HG03432 (cell line): ENCODE measurements at regions not wholly inside any gene's neighbourhood (a gene's known extent, or its start where the extent isn't known, plus 50 kb on each side); places are given as distances from the start of the nearest gene placed in this dataset.

Experiments used
- ATAC-seq: cut with Tn5 transposase; IDR thresholded peaks from one replicate; pipeline ENCODE4 v1.9.1; 2021; ENCODE audit warnings: mild to moderate bottlenecking, moderate library complexity; ENCODE audit not compliant: unreplicated experiment

DNA sequence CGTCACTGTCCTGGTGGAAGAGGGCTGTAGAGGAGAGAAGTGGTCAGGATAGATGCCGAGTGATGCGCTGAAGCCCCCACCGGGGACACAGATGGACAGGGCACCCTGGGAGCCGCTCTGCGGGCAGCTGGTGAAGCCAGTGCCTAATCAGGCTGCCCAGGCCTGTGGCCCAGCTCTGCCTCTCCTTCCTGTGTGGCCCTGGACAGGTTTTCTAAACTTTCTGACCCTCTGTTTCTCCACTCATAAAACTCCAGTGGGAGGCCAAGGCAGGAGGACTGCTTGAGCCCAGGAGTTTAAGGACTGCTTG, 86.1 kb downstream of the C5orf15 start:
- no peak for ATAC-seq

DNA sequence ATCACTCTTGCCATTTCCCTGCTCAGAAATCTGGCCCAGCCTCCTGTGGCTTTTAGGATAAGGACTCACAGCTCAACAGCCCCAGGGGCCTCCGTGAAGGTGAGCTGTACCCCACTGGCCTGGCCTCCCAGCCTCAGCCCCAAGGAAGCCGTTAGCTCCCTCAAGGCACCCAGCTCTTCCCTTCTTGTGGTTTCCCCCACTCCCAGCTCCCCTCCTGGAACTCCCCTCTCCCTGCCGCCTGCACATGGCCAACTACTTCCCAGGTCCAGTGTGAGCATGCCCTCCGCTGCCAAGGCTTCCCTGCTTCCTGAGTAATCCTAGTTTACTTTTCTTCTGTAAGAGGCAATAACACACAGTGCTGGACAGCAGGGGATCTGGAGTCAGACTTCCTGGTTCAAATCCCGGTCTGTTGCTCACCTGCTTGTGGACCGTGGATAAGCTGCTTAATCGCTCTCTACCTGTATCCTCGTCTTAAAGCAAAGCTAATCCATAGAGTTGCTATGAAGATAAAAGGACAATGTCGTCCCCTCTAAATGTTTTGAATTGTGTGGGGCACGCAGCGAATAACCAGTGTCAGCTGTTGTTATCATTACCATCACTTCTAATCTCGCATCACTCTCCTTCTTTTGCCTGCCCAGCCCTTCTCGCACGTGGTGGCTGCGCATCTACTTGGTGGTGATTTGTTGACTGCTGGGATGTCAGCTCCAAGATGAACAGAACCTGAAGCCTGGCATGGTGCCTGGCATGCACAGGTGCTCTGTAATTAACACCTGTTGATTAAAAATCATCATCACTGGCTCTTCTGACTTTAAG, 86.6 kb downstream of the C5orf15 start:
- ATAC-seq, result no peak

DNA sequence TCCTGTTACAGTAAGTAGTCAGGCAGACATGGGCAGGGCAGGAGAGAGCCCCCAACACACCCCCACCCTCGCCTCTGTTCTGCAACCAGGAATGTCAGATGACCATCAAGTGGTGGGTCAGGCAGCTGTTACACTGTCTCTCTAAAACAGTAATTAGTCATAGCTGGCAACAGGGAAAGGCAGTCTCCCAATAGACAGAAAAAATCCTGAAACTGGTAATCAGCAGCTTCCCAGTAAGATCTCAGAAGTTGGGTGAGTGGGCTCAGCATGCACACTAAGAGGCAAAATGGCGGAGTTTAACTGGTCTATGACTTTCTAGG, 90.2 kb downstream of the C5orf15 start:
- no peak for ATAC-seq

DNA sequence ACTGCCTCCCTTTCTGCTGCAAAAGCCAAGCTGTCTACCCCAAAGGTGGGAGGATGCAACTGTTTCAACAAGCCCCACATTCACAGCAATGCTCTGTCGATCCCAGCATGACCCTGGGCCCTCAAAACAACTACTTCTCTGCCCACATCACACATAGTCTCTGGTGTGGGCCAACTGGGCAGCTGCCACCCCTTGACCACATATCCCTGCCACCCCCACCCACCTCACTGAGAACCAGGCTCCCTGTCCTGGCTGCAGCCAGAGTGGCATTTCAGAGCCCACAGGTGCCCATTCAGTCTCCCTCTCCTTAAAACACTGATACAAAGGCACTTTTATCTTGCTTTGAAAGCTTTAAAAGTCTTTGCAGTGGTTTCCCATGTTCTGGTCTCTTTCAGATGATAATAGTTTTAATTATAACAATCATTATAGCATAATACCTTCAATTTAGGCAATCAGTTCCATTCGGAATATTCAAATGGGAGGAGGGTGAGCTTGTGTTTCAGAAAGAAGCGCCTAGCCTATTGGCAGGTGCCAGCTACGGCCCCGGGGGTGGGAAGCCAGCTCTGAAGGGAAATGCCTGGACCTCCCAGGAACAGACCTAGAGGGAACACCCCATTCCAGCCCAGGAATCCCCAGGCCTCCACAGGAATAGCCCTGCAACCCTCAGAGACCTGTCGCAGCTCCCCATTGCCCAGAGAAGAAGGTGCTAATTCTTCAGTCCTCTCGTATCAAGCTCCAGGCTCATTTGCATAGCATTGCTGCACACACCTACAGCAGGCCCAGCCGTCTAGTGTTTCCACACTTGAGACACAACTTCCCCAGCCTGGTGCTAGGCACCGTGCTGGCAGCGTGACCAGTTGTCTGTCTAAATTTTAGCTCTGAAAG, 90.8 kb downstream of the C5orf15 start:
- no peak for ATAC-seq

DNA sequence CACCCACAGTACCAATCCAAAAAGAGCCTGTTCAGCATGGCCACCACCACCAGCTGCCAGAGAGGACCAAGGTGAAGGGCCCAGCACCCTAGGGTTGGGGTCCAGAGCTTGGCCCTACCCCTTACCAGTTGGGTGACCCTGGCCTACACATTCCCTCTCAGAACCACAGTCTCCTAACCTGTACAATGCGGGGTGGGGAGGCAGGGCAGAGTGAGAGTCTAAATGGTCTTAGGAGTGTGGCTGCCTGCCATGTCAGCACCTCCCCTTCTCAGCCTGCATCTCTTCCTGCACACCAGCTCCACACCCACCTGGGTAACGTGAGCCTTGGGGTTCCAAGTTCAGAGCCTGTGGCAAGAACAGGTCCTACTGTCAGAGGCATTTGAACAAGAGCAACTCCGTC, 92.2 kb downstream of the C5orf15 start:
- no peak for ATAC-seq

DNA sequence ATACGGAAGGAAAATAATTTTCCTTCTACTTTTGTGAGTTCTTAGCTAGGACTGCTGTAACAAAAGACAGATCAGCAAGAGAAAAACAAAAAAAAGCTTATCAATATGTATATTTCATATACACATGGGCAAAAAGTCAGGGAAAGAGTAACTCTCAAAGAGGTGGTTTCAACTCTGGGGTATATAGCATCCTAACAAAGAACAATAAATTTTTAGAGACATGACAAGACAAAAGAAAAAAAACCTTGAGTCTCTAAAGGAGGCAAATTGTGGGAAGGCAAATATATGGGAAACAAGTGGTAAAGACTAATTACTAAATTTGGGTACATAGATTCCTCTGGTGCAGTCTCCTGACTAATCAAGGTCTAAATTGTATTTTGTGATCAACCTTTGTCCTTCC, 93.2 kb downstream of the C5orf15 start:
- ATAC-seq, result no peak

DNA sequence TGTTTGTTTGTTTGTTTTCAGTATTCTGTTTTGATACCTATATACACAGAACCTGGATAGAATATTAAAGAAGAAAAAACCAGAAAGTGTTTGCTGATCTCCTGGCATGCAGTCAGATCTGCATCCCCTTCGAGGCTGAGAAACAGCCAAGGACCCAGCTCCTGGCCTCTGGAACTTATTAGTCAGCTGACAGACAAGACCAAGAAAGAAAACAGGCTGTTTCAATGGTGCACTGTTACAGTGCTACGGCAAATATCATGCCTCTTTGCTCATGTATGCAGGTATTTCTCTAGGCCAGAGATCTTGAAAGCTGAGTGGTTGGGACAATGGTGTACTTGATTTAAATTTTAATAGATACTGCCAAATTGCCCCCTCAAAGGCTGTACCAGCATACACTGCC, 95.0 kb downstream of the C5orf15 start:
- ATAC-seq, result no peak

DNA sequence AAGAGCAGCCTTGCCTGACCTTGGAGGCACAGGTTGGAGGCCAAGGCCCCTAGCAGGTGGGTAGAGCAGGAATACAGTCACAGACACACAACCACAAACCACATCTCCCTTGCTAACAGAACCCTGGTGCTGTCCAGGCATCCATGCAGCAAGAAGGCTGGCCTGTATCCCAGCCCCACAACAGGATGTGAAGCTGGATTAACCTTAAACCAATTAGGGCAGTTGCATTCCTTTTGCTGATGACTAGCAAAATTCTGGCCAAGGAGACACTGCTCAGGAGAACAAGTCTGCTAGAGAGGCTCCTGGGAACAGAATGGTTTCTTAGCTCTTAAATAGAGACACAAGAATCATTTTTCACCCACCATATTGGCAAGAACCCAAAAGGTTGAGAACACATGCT, 97.8 kb downstream of the C5orf15 start:
- ATAC-seq, result no peak

DNA sequence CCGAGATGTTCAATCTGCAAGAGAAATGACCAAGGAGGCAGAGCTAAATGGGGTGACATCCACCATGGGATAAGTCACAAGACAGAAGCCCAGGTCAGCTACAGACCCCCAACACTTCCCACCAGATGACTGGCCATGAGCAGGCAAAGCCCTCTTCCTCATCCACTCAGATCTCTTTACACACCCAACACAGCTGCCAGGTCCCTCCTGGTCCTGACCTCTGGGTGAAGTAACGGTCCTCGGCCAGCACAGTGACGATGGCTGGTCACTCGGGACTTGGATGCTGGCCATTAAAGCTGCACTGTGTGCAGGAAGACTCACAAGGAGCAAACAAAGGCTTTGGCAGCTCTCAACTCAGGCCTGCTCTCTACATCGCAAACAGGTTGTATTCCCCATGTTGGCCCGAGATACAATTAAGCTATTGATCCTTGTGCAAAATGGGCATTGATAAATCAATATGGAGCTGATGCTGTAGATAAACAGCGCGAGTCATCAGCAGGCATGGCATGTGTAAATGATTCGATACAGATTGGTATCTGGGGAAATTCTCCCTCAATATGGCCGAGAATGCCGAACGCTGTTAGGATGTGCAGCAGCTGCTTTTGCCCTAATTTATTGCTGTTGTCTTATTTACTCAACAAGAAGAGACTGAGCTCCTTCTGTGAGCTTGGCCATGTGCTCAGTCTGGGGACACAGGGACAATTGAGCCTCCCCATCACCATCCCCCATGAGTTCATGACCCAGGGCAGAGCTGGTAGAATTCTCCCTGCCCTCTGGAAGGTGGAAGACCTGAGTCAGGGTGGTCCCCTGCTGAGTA, 98.7 kb downstream of the C5orf15 start:
- ATAC-seq, result no peak

DNA sequence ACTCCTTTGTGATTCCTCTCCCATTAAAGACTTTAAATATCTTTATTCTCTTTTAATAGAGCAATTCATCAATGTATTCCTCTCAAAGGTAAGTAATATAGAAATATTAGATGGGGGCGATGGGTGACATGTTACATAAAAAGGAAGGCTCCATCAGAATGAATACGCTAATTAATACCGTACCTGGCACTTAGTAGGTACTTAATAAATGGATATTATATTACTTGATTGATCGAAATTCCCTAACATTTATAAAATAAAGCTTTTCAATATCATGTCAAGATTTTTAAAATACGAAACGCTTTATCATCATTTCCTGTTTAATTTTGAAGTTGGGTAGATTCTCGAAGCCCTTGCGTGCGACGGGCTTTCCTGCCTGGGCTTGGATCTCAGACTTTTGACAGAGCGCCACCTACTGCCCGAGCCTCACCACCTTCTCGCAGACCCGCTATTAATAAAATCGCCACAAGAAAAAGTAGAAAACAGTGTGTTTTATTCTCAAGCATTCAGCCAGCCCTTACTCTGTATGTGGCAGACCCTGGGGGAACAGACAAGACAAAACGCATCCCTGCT, 99.4 kb downstream of the C5orf15 start:
- ATAC-seq, result peak; percentile 53

DNA sequence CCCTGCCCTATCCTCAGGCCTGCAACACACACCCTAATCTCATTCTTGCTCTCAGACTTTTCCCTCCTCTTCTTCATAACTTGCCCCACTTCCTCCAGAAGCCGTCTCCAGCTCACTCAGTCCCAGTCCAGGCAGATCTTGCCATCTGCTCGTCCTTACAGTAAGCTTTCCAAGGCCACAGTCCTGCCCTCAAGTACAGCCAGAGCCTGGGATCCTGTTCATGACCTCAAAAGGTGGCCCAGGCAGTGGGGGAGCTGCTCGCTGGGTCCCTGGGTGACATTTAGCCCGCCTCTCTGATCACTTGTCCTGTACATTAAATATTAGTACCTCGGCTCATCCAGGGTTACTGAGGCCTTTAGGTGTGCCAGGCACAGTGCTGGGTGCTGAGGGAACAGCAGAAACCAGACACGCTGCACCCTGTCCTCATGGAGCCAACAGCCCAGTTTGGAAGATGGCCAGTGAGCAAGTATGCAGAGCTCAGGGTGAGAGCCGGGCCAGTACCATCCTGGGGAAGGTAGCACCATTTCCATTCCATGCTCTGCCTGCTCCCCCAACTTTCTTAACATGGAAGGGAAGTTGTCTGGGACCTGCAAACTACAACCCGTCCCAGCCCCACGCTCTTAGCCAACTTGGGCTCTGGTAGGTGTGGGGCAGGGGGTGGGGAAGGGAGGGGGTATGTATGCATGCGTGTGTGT, 100.4 kb downstream of the C5orf15 start:
- no peak for ATAC-seq

DNA sequence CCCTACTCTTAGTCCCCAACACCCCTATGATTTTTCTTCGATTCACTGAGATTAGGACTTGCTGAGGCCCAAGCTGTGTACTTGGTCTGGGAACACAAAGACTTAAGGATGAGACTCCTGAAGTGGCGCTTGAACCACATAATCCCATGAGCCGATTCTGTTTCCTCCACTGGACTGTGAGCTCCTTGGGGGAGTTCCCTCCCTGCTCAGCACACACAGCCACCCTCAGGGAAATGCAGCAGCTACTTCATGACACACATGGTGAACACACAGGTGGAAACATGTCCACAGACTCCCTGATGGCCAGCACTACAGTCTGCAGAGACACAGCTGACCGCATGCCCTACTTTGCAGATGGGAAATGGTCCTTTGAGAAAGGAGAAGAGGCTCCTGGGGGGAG, 101.1 kb downstream of the C5orf15 start:
- ATAC-seq, result no peak

DNA sequence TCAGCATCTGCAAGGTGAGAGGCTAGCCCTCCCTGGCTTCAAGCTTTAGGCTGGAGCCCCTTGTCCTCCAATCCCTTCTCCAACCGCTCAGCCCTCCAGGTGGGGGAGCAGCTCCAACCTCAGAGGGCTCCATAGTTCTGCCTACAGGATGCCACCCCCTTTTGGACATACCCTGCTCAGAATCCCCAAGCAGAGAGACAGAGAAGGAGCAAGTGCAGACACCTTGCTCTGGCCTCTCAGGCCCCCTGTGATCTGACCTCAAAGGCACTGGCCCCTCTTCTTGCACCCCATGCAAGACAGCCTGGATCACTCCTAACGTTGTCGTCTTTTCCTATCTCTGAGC, 101.6 kb downstream of the C5orf15 start:
- no peak for ATAC-seq

DNA sequence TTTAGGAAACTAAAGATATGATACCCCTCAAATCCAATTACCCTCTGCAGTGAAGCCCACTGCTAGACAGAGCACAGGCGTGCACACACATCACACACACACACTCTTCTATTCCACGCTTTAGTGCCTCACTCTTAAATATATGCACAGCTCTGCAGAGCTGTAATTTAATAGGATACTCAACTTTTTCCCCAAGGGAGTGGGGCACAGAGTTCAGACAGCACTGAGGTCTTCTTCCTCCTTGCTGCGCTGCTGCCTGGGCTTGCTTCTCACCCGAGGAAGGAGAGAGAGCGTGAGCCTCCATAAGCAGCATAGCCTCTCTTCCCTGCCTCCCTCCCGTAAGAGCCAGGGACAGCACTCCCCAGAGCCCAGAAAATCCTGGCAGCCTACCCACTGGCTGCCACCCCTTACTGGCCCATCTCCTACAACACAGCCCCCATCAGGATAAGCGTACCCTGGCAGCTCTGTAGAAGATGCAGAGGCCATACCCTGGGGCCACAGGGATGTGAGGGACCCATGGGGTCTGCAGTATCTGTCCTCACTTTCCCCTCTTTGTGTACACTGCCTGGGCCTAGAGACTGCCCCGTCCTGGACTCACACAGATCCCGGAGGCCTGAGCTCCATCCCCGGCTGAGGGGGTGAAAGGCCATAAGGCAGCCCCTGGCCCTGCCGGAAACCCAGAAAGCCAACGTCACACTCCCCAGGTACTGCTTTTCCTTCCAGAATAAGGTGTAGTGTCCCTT, 102.1 kb downstream of the C5orf15 start:
- no peak for ATAC-seq

DNA sequence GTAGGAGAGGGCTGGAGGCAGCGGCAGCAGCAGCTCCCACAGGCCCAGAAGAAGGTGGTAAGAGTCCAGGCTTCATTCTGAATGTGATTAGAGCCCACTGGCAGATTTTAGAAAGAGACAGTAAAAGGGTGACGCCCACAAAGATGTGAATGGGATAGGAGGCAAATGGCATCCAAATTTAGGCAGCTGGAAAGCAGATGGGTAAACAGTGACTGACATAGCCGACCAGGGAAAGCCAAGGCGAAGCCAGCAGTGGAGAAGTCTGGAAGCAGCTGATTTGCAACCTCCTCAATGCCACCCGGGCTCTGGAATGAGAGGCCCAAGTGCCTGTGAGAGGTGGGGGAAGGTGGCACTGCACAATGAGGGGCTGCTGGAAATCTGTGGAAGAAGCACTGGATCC, 103.3 kb downstream of the C5orf15 start:
- ATAC-seq, result no peak

DNA sequence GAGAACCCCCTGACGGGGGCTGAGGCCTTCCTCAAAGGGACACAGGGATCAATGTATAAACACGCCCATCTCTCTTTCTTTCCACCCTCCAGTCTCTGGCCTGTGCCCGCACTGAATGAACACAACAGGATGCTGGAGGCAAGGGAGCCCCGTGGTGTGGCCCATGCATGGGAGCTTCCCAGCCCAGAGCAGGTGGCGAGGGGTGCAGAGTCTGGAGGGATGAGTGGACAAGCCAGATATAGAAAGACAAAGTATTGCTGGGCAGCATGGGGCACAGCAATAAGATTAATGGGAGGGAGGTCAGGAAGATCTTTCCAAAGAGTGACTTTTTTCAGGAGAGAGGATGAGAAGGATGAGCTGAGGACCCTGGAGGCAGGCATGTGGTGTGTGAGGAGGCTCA, 103.7 kb downstream of the C5orf15 start:
- ATAC-seq, result no peak

DNA sequence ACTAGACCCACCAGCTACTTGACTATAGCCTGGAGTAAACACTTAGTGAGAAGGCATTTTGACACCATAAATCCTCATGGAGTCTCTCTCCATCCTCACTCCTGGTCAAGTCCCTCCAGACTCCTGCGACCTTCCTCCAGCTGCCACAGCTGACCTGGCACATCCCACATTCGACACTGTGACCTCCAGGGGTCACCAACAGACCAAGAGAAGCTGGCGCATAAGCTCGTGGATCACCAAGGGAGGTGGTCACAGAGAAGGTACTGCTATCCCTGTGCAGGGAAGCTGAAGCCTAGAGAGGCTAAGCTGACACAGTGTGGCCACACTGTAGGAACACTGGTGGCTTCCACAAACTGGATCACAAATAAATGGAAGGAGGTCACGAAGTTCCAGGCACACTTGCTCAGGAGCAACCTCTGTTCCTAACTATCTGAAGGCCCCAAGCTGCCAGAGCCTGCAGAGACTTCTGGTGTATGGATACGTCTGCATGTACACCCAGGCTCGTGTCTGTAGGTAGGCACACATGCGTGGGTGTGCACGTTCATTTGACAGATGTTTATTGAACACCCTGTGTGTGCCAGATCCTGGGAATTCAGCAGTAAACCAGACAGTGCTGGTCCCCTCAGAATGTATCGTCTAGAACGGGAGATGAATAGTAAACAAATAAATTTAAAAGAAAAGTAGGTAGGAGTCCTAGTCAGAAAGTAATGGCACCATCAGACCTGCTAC, 104.4 kb downstream of the C5orf15 start:
- ATAC-seq, result no peak

DNA sequence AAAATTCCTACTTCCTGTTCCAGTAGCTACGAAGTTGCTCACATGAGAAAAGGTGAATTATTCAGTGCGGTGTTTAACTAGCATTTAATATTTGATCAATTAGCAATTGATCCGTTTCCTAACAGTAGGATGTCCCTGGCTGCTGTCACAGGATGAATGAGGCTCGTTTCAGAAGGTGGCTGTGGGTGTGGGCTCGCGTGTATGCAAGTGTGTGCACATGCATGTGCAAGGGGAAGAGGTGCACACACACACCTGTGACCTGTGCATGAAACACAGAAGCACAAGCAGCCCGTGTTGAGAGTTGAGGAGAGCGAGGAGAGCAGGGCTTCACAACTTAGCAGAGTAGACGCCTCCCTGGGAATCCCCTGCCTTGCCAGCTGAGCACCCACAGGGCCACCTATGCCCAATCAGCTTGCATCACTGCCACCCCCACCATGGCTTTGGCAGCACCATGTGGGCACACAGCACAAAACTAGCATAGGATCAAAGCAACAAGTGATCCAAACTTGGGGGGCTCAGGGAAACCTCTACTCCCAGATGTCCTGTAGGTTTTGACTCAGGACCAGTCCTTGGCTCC, 107.2 kb downstream of the C5orf15 start:
- no peak for ATAC-seq

DNA sequence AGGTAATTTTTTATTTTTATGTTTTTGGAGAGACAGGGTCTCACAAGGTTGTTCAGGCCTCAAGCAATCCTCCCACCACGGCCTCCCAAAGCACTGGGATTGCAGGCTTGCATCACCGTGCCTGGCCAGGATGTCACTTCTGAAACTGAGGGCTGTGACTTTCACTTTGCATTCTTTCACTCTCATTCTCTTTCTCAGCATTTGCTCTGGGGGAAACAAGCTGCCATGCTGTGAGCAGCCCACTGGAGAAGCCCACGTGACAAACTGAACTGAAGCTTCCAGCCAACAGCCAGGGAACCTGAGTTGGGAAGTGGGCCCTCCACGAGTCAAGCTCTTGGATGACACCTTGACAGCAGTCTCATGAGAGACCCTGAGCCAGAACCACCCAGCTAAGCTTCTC, 109.4 kb downstream of the C5orf15 start:
- ATAC-seq, result no peak
